WTC11 (cell line): ENCODE measurements at regions not wholly inside any gene's neighbourhood (a gene's known extent, or its start where the extent isn't known, plus 50 kb on each side); places are given as distances from the start of the nearest gene placed in this dataset.

ENCODE experiments used
- ATAC-seq: fragments of 200-7000 bp; cut with Tn5 transposase; 2 replicates; pipeline ENCODE4 v1.10.0; 2021; ENCODE audit warnings: mild to moderate bottlenecking, moderate library complexity
- CTCF ChIA-PET: fragments of 300-600 bp; sonication (Branson Sonifier 250); formaldehyde crosslinking; loops from one replicate; lab custom pipeline; 2021; ENCODE audit warnings: antibody characterized with exemption; lab: Charles Lee
- POLR2A ChIA-PET: fragments of 350-600 bp; sonication (Branson Sonifier 250); formaldehyde crosslinking; loops from one replicate; lab custom pipeline; 2021; ENCODE audit warnings: antibody characterized with exemption; lab: Charles Lee
- DNase-seq: peaks from one replicate; pipeline ENCODE4 v3.0.0; 2021; ENCODE audit warnings: low spot score
- H3K27ac Mint-ChIP-seq: 2 replicates; pipeline ENCODE4 v1.8.0; 2021; ENCODE audit warnings: mixed read lengths
- H3K27me3 Mint-ChIP-seq: 2 replicates; pipeline ENCODE4 v1.8.0; 2021; ENCODE audit warnings: low read depth, mild to moderate bottlenecking, moderate library complexity, mixed read lengths
- H3K36me3 Mint-ChIP-seq: 2 replicates; pipeline ENCODE4 v1.8.0; 2021; ENCODE audit warnings: mixed read lengths
- H3K4me1 Mint-ChIP-seq: 2 replicates; pipeline ENCODE4 v1.8.0; 2022; ENCODE audit warnings: mixed read lengths
- H3K4me3 Mint-ChIP-seq: 2 replicates; pipeline ENCODE4 v1.8.0; 2021; ENCODE audit warnings: mild to moderate bottlenecking, moderate library complexity, mixed read lengths
- H3K9me3 Mint-ChIP-seq: 2 replicates; pipeline ENCODE4 v1.8.0; 2021; ENCODE audit warnings: mixed read lengths
- ARID4B ChIP-seq: sonication (generic); formaldehyde crosslinking; IDR thresholded peaks from 2 replicates; pipeline ENCODE4 v1.8.0; 2023; ENCODE audit warnings: missing genetic modification reagents, mild to moderate bottlenecking, borderline replicate concordance
- ELF4 ChIP-seq: sonication (generic); formaldehyde crosslinking; IDR thresholded peaks from 2 replicates; pipeline ENCODE4 v1.8.1; 2022; ENCODE audit warnings: low read depth, mild to moderate bottlenecking, moderate library complexity, missing genetic modification reagents
- ERG ChIP-seq: fragments of 250-450 bp; sonication (Bioruptor Pico); IDR thresholded peaks from 2 replicates; pipeline ENCODE4 v1.8.0; 2021; ENCODE audit warnings: mild to moderate bottlenecking
- GTF2I ChIP-seq: fragments of 250-450 bp; sonication (Bioruptor Pico); conservative IDR thresholded peaks from 2 replicates; pipeline ENCODE4 v1.4.0; 2021; ENCODE audit warnings: mild to moderate bottlenecking
- JAZF1 ChIP-seq: fragments of 250-450 bp; sonication (Bioruptor Pico); IDR thresholded peaks from 2 replicates; pipeline ENCODE4 v1.9.0; 2021; ENCODE audit warnings: moderate library complexity, mild to moderate bottlenecking, inconsistent platforms
- JUN ChIP-seq: sonication (generic); formaldehyde crosslinking; IDR thresholded peaks from 2 replicates; pipeline ENCODE4 v1.8.0; 2023; ENCODE audit warnings: mild to moderate bottlenecking, missing genetic modification reagents
- PRRX2 ChIP-seq: fragments of 250-450 bp; sonication (Bioruptor Pico); IDR thresholded peaks from 2 replicates; pipeline ENCODE4 v1.8.0; 2021; ENCODE audit warnings: mild to moderate bottlenecking
- STAT6 ChIP-seq: sonication (generic); formaldehyde crosslinking; conservative IDR thresholded peaks from 2 replicates; pipeline ENCODE4 v1.8.1; 2023; ENCODE audit warnings: mild to moderate bottlenecking, low read depth, missing genetic modification reagents, moderate library complexity
- TP53 ChIP-seq: sonication (generic); formaldehyde crosslinking; IDR thresholded peaks from 2 replicates; pipeline ENCODE4 v1.8.1; 2023; ENCODE audit warnings: mild to moderate bottlenecking, missing genetic modification reagents
- USF1 ChIP-seq: sonication (generic); formaldehyde crosslinking; IDR thresholded peaks from 2 replicates; pipeline ENCODE4 v1.8.0; 2022; ENCODE audit warnings: mild to moderate bottlenecking, missing genetic modification reagents
- ZNF396 ChIP-seq: fragments of 250-450 bp; sonication (Bioruptor Pico); IDR thresholded peaks from 2 replicates; pipeline ENCODE4 v1.8.0; 2021; ENCODE audit warnings: mild to moderate bottlenecking, moderate library complexity, borderline replicate concordance
- ZNF416 ChIP-seq: fragments of 250-450 bp; sonication (Bioruptor Pico); IDR thresholded peaks from 2 replicates; pipeline ENCODE4 v1.9.0; 2021; ENCODE audit warnings: mild to moderate bottlenecking, inconsistent platforms
- TF ChIP-seq, protein P1 (sequence below): fragments of 200-600 bp; IDR thresholded peaks from 2 replicates; pipeline ENCODE4 v1.8.0; 2022; ENCODE audit warnings: antibody characterized with exemption
- TF ChIP-seq, protein P2 (sequence below): sonication (generic); formaldehyde crosslinking; IDR thresholded peaks from 2 replicates; pipeline ENCODE4 v1.8.0; 2022; ENCODE audit warnings: mild to moderate bottlenecking, missing genetic modification reagents
- TF ChIP-seq, protein P3 (sequence below): sonication (generic); formaldehyde crosslinking; IDR thresholded peaks from 2 replicates; pipeline ENCODE4 v1.8.1; 2022; ENCODE audit warnings: low read depth, mild to moderate bottlenecking, moderate library complexity, missing genetic modification reagents, borderline replicate concordance
- TF ChIP-seq, protein P4 (sequence below): sonication (generic); formaldehyde crosslinking; IDR thresholded peaks from 2 replicates; pipeline ENCODE4 v1.8.0; 2022; ENCODE audit warnings: mild to moderate bottlenecking, missing genetic modification reagents
- TF ChIP-seq, protein P5 (sequence below): fragments of 250-450 bp; sonication (Bioruptor Pico); IDR thresholded peaks from 2 replicates; pipeline ENCODE4 v1.9.0; 2021; ENCODE audit warnings: mild to moderate bottlenecking, borderline replicate concordance

- Mint-ChIP-seq H3K27ac (no peak overlapping the region), H3K4me1 (peaks cover 13% of the 10 kb centered on the region), H3K4me3 (no peak overlapping the region), H3K27me3 (no peaks in the 10 kb centered on the region), H3K9me3 (peaks cover 11% of the 10 kb centered on the region), H3K36me3 (no peaks in the 10 kb centered on the region)
- TF ChIP-seq ERG (CRISPR knock-in tag) (no peak), ZNF416 (CRISPR knock-in tag) (no peak), ELF4 (CRISPR knock-in tag) (no peak), ARID4B (no peak), JUN (no peak), STAT6 (CRISPR knock-in tag) (no peak), TP53 (no peak), JAZF1 (CRISPR knock-in tag) (no peak), GTF2I (no peak), PRRX2 (CRISPR knock-in tag) (no peak), USF1 (CRISPR knock-in tag) (no peak), ZNF396 (no peak)
- TF ChIP-seq, protein P1, sequence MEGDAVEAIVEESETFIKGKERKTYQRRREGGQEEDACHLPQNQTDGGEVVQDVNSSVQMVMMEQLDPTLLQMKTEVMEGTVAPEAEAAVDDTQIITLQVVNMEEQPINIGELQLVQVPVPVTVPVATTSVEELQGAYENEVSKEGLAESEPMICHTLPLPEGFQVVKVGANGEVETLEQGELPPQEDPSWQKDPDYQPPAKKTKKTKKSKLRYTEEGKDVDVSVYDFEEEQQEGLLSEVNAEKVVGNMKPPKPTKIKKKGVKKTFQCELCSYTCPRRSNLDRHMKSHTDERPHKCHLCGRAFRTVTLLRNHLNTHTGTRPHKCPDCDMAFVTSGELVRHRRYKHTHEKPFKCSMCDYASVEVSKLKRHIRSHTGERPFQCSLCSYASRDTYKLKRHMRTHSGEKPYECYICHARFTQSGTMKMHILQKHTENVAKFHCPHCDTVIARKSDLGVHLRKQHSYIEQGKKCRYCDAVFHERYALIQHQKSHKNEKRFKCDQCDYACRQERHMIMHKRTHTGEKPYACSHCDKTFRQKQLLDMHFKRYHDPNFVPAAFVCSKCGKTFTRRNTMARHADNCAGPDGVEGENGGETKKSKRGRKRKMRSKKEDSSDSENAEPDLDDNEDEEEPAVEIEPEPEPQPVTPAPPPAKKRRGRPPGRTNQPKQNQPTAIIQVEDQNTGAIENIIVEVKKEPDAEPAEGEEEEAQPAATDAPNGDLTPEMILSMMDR, result no peak
- TF ChIP-seq, protein P2, sequence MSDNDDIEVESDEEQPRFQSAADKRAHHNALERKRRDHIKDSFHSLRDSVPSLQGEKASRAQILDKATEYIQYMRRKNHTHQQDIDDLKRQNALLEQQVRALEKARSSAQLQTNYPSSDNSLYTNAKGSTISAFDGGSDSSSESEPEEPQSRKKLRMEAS (CRISPR knock-in tag), result no peak
- TF ChIP-seq, protein P3, sequence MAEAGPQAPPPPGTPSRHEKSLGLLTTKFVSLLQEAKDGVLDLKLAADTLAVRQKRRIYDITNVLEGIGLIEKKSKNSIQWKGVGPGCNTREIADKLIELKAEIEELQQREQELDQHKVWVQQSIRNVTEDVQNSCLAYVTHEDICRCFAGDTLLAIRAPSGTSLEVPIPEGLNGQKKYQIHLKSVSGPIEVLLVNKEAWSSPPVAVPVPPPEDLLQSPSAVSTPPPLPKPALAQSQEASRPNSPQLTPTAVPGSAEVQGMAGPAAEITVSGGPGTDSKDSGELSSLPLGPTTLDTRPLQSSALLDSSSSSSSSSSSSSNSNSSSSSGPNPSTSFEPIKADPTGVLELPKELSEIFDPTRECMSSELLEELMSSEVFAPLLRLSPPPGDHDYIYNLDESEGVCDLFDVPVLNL (CRISPR knock-in tag), result no peak
- TF ChIP-seq, protein P4, sequence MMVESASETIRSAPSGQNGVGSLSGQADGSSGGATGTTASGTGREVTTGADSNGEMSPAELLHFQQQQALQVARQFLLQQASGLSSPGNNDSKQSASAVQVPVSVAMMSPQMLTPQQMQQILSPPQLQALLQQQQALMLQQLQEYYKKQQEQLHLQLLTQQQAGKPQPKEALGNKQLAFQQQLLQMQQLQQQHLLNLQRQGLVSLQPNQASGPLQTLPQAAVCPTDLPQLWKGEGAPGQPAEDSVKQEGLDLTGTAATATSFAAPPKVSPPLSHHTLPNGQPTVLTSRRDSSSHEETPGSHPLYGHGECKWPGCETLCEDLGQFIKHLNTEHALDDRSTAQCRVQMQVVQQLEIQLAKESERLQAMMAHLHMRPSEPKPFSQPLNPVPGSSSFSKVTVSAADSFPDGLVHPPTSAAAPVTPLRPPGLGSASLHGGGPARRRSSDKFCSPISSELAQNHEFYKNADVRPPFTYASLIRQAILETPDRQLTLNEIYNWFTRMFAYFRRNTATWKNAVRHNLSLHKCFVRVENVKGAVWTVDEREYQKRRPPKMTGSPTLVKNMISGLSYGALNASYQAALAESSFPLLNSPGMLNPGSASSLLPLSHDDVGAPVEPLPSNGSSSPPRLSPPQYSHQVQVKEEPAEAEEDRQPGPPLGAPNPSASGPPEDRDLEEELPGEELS (CRISPR knock-in tag), result no peak
- TF ChIP-seq, protein P5, sequence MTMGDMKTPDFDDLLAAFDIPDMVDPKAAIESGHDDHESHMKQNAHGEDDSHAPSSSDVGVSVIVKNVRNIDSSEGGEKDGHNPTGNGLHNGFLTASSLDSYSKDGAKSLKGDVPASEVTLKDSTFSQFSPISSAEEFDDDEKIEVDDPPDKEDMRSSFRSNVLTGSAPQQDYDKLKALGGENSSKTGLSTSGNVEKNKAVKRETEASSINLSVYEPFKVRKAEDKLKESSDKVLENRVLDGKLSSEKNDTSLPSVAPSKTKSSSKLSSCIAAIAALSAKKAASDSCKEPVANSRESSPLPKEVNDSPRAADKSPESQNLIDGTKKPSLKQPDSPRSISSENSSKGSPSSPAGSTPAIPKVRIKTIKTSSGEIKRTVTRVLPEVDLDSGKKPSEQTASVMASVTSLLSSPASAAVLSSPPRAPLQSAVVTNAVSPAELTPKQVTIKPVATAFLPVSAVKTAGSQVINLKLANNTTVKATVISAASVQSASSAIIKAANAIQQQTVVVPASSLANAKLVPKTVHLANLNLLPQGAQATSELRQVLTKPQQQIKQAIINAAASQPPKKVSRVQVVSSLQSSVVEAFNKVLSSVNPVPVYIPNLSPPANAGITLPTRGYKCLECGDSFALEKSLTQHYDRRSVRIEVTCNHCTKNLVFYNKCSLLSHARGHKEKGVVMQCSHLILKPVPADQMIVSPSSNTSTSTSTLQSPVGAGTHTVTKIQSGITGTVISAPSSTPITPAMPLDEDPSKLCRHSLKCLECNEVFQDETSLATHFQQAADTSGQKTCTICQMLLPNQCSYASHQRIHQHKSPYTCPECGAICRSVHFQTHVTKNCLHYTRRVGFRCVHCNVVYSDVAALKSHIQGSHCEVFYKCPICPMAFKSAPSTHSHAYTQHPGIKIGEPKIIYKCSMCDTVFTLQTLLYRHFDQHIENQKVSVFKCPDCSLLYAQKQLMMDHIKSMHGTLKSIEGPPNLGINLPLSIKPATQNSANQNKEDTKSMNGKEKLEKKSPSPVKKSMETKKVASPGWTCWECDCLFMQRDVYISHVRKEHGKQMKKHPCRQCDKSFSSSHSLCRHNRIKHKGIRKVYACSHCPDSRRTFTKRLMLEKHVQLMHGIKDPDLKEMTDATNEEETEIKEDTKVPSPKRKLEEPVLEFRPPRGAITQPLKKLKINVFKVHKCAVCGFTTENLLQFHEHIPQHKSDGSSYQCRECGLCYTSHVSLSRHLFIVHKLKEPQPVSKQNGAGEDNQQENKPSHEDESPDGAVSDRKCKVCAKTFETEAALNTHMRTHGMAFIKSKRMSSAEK (CRISPR knock-in tag), result no peak
- ChIA-PET CTCF (interaction anchor here (1.3 to 2.3 kb wide), 3 partner anchors 560 to 859 kb away, joined by 3 to 15 read pairs (median 4); partner anchors contain the start of gene CCBE1), POLR2A (no interaction called here)
- no peak for DNase-seq
- ATAC-seq, result no peak
Measured at GRCh38 chr18:60556326-60556725, 183.8 kb upstream of the MC4R start.
